Astrocyte of the cerebellum (primary cell): ENCODE measurements at regions not wholly inside any gene's neighbourhood (a gene's known extent, or its start where the extent isn't known, plus 50 kb on each side); places are given as distances from the start of the nearest gene placed in this dataset.
A peak's percentile ranks its signal among the peaks of the same experiment; 100 is the strongest.

Experiments used
- DNase-seq: peaks from one replicate; pipeline ENCODE4 v3.0.0-alpha.2; 2011; ENCODE audit warnings: low read depth
- H3K4me3 ChIP-seq: 2 replicates; pipeline ENCODE4 v1.5.1; 2011; ENCODE audit warnings: mild to moderate bottlenecking, low read depth, low read length, moderate library complexity
- in situ Hi-C: cut with HindIII; loops from 2 replicates; pipeline ENCODE4 v1.10.0; 2017; ENCODE audit warnings: low sequenced_read_pairs
- TF ChIP-seq, protein P1 (sequence below): IDR thresholded peaks from 2 replicates; pipeline ENCODE4 v1.5.1; 2012; ENCODE audit warnings: low read length, low read depth, moderate library complexity, mild to moderate bottlenecking; ENCODE audit errors: missing control alignments

DNA sequence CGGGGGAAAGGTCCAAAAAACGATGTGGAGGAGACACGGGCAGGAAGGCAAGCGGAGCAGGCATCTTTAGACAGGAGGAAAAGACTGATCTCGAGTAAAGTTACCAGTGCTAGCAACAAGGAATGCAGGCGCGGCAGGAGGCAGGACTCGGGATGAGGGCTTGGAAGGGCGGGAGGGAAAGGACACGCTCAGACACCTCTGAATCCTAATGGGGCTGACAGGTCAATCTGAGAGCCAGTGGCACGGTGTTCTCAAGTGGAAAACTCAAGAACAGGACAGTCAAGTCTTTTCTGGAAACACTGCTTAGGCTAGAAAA, 155.3 kb upstream of the COBL start:
- in situ Hi-C loops, result no loop called here
- no peak for DNase-seq
- peak overlapping the region; percentile 28 for H3K4me3 ChIP-seq
- TF ChIP-seq, protein P1, sequence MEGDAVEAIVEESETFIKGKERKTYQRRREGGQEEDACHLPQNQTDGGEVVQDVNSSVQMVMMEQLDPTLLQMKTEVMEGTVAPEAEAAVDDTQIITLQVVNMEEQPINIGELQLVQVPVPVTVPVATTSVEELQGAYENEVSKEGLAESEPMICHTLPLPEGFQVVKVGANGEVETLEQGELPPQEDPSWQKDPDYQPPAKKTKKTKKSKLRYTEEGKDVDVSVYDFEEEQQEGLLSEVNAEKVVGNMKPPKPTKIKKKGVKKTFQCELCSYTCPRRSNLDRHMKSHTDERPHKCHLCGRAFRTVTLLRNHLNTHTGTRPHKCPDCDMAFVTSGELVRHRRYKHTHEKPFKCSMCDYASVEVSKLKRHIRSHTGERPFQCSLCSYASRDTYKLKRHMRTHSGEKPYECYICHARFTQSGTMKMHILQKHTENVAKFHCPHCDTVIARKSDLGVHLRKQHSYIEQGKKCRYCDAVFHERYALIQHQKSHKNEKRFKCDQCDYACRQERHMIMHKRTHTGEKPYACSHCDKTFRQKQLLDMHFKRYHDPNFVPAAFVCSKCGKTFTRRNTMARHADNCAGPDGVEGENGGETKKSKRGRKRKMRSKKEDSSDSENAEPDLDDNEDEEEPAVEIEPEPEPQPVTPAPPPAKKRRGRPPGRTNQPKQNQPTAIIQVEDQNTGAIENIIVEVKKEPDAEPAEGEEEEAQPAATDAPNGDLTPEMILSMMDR, result no peak

DNA sequence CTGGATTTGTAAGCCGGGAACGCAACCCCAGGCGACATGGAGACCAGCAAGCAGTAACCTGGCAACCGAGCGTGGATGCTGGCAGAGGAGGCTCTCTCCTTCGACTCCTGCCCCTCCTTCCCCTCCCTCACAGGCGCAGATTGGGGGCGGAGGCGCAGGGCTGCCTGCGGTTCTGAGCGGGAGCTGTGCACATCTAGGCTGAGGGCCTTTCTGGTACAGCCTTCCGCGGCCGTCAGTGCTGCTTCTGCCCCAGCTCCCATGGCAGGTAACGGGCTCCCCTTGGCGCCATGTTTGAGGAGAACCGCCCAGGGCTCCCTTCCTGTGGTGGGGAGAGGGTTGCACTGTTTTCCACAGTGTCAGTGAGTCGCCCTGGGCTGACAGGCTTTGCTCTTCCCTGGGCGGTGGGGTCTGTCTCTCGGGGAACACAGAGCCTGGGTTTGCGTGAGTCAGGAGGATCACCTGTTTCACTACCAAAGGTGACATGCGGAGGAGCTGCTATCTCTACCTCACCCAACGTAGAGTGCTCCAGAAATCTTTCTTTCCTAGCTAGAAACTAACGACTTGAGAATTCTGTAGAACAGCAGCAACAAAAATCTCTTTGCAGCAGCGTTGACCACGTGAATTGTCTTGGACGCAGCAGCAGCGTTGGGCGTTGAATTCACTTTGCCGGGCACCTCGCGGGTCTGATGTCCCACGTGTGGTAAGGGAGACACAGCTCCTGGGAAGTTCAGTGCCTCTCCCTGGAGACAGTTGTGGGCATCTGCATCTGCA, 154.8 kb upstream of the COBL start:
- in situ Hi-C loops, result no loop called here
- no peak for DNase-seq
- peak overlapping the region; percentile 28 for H3K4me3 ChIP-seq
- TF ChIP-seq, protein P1, result no peak

DNA sequence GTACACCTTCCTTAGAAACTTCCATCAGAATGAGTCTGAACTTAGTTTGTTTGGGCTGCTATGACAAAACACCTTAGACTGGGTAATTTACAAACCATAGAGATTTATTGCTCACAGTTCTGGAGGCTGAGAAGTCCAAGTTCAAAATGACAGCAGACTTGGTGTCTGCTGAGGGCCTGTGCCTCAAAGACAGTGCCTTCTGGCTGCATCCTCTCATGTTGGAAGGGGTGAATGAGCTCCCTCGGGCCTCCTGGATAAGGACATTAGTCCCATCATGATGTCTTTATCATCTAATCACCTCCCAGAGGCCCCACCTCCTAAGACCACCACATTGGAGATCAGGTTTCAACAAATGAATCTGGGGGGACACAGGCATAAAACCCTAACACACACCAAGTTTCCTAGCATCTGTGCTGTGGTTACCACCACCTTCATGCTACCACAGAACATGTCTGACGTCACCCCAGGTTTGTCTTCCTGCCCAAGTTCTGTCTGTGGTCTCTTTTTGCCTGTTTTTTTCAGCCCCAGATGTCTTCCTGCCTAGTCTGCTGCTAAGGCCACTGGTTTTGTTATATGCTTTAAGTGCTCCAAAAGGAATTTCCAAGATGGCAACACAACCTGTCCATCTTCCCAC, 150.9 kb upstream of the COBL start:
- TF ChIP-seq, protein P1, result no peak
- in situ Hi-C loops, result no loop called here
- DNase-seq, result no peak
- no peak overlapping the region for H3K4me3 ChIP-seq

DNA sequence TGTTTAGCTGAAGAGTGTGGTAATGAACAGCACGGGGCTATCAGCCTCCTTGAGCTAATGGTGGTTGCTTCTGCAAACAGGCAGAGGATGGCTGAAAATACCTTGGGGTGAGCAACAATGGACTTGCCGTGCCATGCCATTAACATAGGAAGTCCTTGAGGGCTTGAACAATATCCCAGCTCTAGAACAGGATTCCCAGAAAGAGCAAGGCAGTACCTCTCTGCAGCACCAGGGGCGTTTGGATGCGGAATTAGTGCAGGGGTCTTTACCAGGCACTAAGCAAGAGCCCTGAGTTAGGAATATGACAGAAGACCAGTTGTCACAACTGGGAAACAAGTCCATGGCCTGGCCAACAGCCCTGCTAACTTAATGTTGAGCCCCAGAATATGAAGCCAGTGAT, 143.2 kb upstream of the COBL start:
- no peak for DNase-seq
- TF ChIP-seq, protein P1, result no peak
- in situ Hi-C loops, result no loop called here
- no peak overlapping the region for H3K4me3 ChIP-seq

DNA sequence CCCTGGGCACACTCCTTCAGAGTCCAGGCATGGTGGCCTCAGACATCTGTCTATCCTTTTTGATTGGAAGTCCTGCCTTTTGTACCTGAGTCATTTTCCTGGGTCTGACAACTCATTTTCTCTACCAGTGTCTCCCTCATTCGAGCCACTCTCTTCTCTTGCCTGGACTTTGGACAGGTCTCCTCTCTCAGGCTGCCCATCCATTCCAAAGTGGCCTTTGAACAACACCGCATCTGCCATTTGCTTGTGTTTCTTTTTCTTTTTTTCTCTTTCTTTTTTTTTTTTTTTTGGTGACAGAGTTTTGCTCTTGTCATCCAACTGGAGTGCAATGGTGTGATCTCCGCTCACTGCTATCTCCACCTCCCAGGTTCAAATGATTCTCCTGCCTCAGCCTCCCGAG, 142.1 kb upstream of the COBL start:
- in situ Hi-C loops, result no loop called here
- H3K4me3 ChIP-seq, result no peak overlapping the region
- TF ChIP-seq, protein P1, result no peak
- no peak for DNase-seq

DNA sequence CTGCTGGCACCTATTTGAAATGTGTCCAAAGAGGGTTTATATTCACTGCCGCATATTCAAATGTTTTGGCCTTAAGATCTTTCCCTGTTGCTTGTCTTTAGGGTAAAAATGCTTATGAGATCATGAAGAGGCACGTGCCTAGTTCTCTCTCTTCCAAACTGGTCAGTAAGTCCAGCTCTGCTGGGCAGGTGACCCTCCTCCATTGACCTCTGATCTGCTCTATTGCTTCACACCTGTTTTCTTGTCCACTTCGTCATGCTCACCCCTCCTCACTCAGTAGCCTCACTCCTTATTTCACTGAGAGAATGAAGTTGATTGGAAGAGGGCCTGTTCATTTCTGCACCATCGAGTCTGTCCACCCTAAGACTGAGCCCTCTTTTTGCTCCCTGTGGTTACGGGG, 140.5 kb upstream of the COBL start:
- H3K4me3 ChIP-seq, result no peak overlapping the region
- no peak for DNase-seq
- in situ Hi-C loops, result no loop called here
- TF ChIP-seq, protein P1, result no peak
